Fibroblast of the aortic adventitia (primary cell): ENCODE measurements at regions not wholly inside any gene's neighbourhood (a gene's known extent, or its start where the extent isn't known, plus 50 kb on each side); places are given as distances from the start of the nearest gene placed in this dataset.

Experiments
- DNase-seq: peaks from one replicate; pipeline ENCODE4 v3.0.0-alpha.2; 2010; ENCODE audit warnings: low read depth
- H3K4me3 ChIP-seq: 2 replicates; pipeline ENCODE4 v1.5.1; 2011; ENCODE audit warnings: low read depth, mild to moderate bottlenecking, control low read depth, low read length, moderate library complexity
- CTCF ChIP-seq: IDR thresholded peaks from 2 replicates; pipeline ENCODE4 v1.5.1; 2011; ENCODE audit warnings: mild to moderate bottlenecking, low read length, control low read depth, inconsistent platforms; ENCODE audit not compliant: insufficient read depth

DNA sequence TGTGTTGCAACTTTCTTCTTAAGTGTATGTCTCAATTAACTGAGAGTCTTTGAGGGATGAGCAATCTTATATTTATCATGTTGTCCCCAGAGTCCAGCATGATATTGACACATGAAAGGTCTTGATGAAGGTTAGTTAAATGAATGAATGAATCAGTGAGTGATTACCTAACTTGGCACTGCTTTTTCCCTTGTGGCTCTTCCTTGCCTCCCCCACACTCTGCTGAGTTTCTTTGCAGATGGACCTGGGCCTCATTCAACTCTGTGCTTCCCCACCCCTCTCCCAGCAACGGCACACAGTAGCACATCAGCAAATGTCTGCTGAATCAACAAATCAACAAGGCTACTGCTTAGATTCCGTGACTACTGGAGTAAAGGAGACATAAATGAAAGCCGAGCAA is 235.1 kb upstream of the CXCL12 start:
- H3K4me3 ChIP-seq = no peak overlapping the region
- no peak for TF ChIP-seq CTCF
- DNase-seq = peak; percentile 56

GRCh38 chr10:44627591-44628354 is 242.9 kb upstream of the CXCL12 start:
- peak; percentile 34 for TF ChIP-seq CTCF
- peak; percentile 96 for DNase-seq
- no peak overlapping the region for H3K4me3 ChIP-seq

GRCh38 chr10:44628921-44629320 is 244.0 kb upstream of the CXCL12 start:
- no peak overlapping the region for H3K4me3 ChIP-seq
- no peak for TF ChIP-seq CTCF
- DNase-seq = peak; percentile 96

GRCh38 chr10:44635176-44635575 is 250.3 kb upstream of the CXCL12 start:
- DNase-seq = no peak
- no peak overlapping the region for H3K4me3 ChIP-seq
- TF ChIP-seq CTCF = no peak

GRCh38 chr10:44636625-44637024 is 251.7 kb upstream of the CXCL12 start:
- H3K4me3 ChIP-seq = no peak overlapping the region
- no peak for TF ChIP-seq CTCF
- DNase-seq = no peak

GRCh38 chr10:44640429-44640828 is 255.5 kb upstream of the CXCL12 start:
- H3K4me3 ChIP-seq = no peak overlapping the region
- no peak for DNase-seq
- no peak for TF ChIP-seq CTCF

DNA sequence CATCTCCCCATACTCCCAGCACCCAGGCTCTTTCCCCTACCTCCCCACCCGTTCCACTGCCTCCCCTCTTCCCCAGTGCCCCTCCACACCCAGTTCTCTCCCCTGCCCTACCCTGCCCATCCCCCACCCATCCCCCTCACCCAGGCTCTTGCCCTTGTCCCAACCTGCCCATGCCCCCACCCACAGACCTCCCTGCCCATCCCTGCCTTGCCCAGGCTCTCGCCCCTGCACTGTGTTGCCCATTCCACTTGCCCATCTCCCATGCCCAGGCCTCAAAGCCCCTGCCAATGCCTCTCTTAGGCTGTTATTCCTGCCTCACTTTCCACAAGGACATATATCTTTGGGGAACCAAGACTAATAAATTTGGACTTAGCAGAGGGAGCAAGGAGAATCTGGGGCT is 262.6 kb upstream of the CXCL12 start:
- no peak overlapping the region for H3K4me3 ChIP-seq
- no peak for DNase-seq
- no peak for TF ChIP-seq CTCF
